Common myeloid progenitor, CD34-positive (primary cell): ENCODE measurements at regions not wholly inside any gene's neighbourhood (a gene's known extent, or its start where the extent isn't known, plus 50 kb on each side); places are given as distances from the start of the nearest gene placed in this dataset.

Experiments
- CTCF ChIA-PET: fragments of 350-600 bp; sonication (Branson Sonifier 250); formaldehyde crosslinking; loops from one replicate; lab custom pipeline; 2021; ENCODE audit warnings: antibody characterized with exemption; lab: Charles Lee
- POLR2A ChIA-PET: fragments of 350-600 bp; sonication (Branson Sonifier 250); formaldehyde crosslinking; loops from one replicate; lab custom pipeline; 2021; ENCODE audit warnings: antibody characterized with exemption; lab: Charles Lee
- DNase-seq, 3 donors: peaks; one replicate each; pipeline versions ENCODE4 v3.0.0 to v3.0.0-alpha.2; 2013
- H3K27ac ChIP-seq, 2 experiments: 1 replicate in 1 of 2; 2 replicates in 1 of 2; pipeline ENCODE4 v1.7.0; 2013; ENCODE audit warnings: inconsistent platforms in 2 of 2, low read length in 2 of 2, mild to moderate bottlenecking in 2 of 2, low read depth in 1 of 2, moderate library complexity in 1 of 2; ENCODE audit not compliant: severe bottlenecking in 2 of 2, insufficient read depth in 1 of 2, poor library complexity in 1 of 2
- H3K27me3 ChIP-seq, 5 experiments: replicated peaks in 2 of 5; 1 replicate in 3 of 5; 2 replicates in 2 of 5; pipeline versions ENCODE4 v1.6.1 to v1.7.0; 2013; ENCODE audit warnings: low read length in 4 of 5, mild to moderate bottlenecking in 2 of 5, moderate library complexity in 2 of 5, inconsistent platforms in 1 of 5; ENCODE audit not compliant: insufficient read depth in 5 of 5, control insufficient read depth in 4 of 5
- H3K36me3 ChIP-seq, 4 experiments: 1 replicate in 2 of 4; 2 replicates in 2 of 4; pipeline versions ENCODE4 v1.6.1 to v1.7.0; 2013; ENCODE audit warnings: low read length in 3 of 4, control low read depth in 1 of 4, mild to moderate bottlenecking in 1 of 4; ENCODE audit not compliant: control insufficient read depth in 4 of 4, insufficient read depth in 4 of 4
- H3K4me1 ChIP-seq, 4 experiments: 1 replicate in 3 of 4; 2 replicates in 1 of 4; pipeline versions ENCODE4 v1.6.1 to v1.7.1; 2013; ENCODE audit warnings: low read length in 3 of 4, mild to moderate bottlenecking in 3 of 4, control low read depth in 1 of 4, inconsistent platforms in 1 of 4, moderate library complexity in 1 of 4; ENCODE audit not compliant: control insufficient read depth in 4 of 4, insufficient read depth in 4 of 4; ENCODE audit errors: control extremely low read depth in 1 of 4
- H3K4me3 ChIP-seq, 7 experiments: 1 replicate in 4 of 7; 2 replicates in 3 of 7; pipeline versions ENCODE4 v1.5.1 to v1.7.0; 2013; ENCODE audit warnings: mild to moderate bottlenecking in 7 of 7, low read length in 6 of 7, moderate library complexity in 6 of 7, inconsistent platforms in 2 of 7, low read depth in 2 of 7, control low read depth in 1 of 7; ENCODE audit not compliant: insufficient read depth in 4 of 7, control insufficient read depth in 1 of 7; ENCODE audit errors: extremely low read depth in 1 of 7
- H3K9me3 ChIP-seq, 5 experiments: 1 replicate in 4 of 5; 2 replicates in 1 of 5; pipeline versions ENCODE4 v1.6.1 to v1.7.1; 2013; ENCODE audit warnings: low read length in 4 of 5, mild to moderate bottlenecking in 2 of 5, inconsistent platforms in 1 of 5, low read depth in 1 of 5, moderate library complexity in 1 of 5; ENCODE audit not compliant: control insufficient read depth in 4 of 5, insufficient read depth in 2 of 5; ENCODE audit errors: control extremely low read depth in 1 of 5
- WGBS: methylation state at CpG from one replicate; pipeline ENCODE4 v1.1.5; 2013; ENCODE audit not compliant: insufficient coverage; 5-methylcytosine and 5-hydroxymethylcytosine counted together

DNA sequence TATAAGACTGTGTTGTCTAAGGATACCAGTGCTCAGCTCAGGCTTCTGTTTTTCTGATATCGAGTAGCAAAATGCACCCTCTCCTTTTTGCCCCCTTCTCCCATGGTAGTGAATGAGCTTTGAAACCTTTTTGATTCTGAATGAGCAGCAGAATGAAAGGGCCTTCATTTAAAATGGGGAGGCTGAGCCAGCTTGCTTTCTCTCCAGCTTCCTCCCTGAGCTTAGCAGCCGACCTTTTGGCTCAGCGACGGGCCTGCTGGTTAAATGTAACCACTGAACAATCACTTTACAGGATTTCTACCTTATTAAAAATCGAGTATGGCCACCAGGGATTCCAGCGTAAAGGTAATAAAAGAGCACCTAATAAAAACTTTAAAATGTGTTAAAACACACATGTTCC, 133.7 kb upstream of the SPACA1 start:
- no peak for DNase-seq
- no peak overlapping the region for H3K27ac ChIP-seq
- ChIA-PET CTCF (no interaction called here), POLR2A (interaction anchor here (0.7 kb wide), 1 partner anchor 66 kb away, joined by 5 read pairs; no protein-coding TSS in a partner anchor)
- H3K4me1 ChIP-seq = no peaks in the 10 kb centered on the region
- WGBS = 100% methylated on average over 3 of the region's 6 CpGs
- peaks cover 1 to 12% (median 5%) of the 10 kb centered on the region in 5 experiments for H3K9me3 ChIP-seq
- no peak overlapping the region for H3K4me3 ChIP-seq
- peaks cover 0 to 8% (median 0%) of the 10 kb centered on the region in 5 experiments for H3K27me3 ChIP-seq
- H3K36me3 ChIP-seq = no peaks in the 10 kb centered on the region

DNA sequence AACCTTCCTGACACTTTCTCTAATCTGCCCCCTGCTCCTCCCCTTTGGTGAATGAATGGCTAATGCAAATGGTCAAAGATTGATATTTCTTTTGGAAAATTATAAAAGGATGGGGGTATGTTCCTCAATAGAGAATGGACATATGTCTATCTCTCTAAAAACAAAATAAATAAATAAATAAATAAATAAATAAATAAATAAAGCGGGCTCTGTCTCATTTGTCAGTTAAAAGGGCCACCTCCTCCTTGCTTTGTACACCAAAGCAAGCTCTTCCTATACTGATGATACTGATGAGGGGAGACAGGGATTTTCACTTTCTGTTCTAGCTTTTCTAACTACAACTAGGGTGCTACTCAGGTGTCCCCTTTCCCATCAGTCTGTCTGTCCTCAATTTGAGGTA, 135.5 kb upstream of the SPACA1 start:
- H3K27me3 ChIP-seq = peaks cover 0 to 10% (median 0%) of the 10 kb centered on the region in 5 experiments
- no CpG with 5 or more reads among the region's 1 CpG for WGBS
- no peaks in the 10 kb centered on the region for H3K36me3 ChIP-seq
- peaks cover 0 to 2% (median 0%) of the 10 kb centered on the region in 4 experiments for H3K4me1 ChIP-seq
- no peak for DNase-seq
- H3K27ac ChIP-seq = no peak overlapping the region
- H3K9me3 ChIP-seq = peaks cover 1 to 12% (median 5%) of the 10 kb centered on the region in 5 experiments
- ChIA-PET POLR2A (no interaction called here), CTCF (no interaction called here)
- no peak overlapping the region for H3K4me3 ChIP-seq

DNA sequence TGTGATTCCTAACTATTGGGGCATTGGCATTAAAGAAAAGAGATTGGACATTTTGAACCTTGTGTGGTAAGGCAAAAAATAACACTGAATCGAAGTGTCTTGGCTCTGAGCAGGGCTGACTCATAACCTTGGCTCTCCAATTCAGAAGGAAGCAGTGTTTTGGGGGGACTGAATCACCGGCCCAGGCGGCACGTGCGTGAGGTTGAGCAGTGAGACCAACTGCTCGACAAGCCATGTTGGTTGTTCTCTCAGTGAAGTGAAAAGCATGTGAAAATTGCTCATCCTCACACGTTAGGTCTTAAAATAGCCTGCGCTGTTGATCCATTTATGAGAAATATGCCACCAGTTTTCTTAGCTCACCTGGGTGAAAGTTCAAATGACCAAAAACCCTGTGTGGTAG, 137.8 kb upstream of the SPACA1 start:
- WGBS = 92% methylated on average over 8 of the region's 8 CpGs
- H3K36me3 ChIP-seq = no peaks in the 10 kb centered on the region
- no peak overlapping the region for H3K4me3 ChIP-seq
- H3K27me3 ChIP-seq = peaks cover 0 to 13% (median 0%) of the 10 kb centered on the region in 5 experiments
- DNase-seq = no peak
- ChIA-PET POLR2A (no interaction called here), CTCF (interaction anchor here (1.0 kb wide), 1 partner anchor 20 kb away, joined by 3 read pairs; no protein-coding TSS in a partner anchor)
- H3K27ac ChIP-seq = no peak overlapping the region
- peaks cover 0 to 5% (median 2%) of the 10 kb centered on the region in 5 experiments for H3K9me3 ChIP-seq
- H3K4me1 ChIP-seq = peaks cover 0 to 2% (median 0%) of the 10 kb centered on the region in 4 experiments

- ChIA-PET POLR2A (no interaction called here), CTCF (interaction anchor here (1.0 to 1.4 kb wide), 3 partner anchors 12 to 20 kb away, joined by 3 read pairs; no protein-coding TSS in a partner anchor)
- peaks cover 0 to 2% (median 0%) of the 10 kb centered on the region in 4 experiments for H3K4me1 ChIP-seq
- H3K36me3 ChIP-seq = no peaks in the 10 kb centered on the region
- no peak overlapping the region for H3K27ac ChIP-seq
- peaks cover 0 to 13% (median 0%) of the 10 kb centered on the region in 5 experiments for H3K27me3 ChIP-seq
- H3K9me3 ChIP-seq = peaks cover 0 to 5% (median 2%) of the 10 kb centered on the region in 5 experiments
- H3K4me3 ChIP-seq = no peak overlapping the region
- DNase-seq = no peak
- 82% methylated on average over 3 of the region's 6 CpGs for WGBS
Observed at GRCh38 chr6:87908978-87909811, 138.4 kb upstream of the SPACA1 start.

- no CpG with 5 or more reads among the region's 2 CpGs for WGBS
- Histone ChIP-seq H3K27ac (no peak overlapping the region), H3K4me1 (peaks cover 0 to 2% (median 0%) of the 10 kb centered on the region in 4 experiments), H3K36me3 (no peaks in the 10 kb centered on the region), H3K27me3 (peaks cover 0 to 10% (median 0%) of the 10 kb centered on the region in 5 experiments), H3K4me3 (no peak overlapping the region), H3K9me3 (peaks cover 0 to 5% (median 2%) of the 10 kb centered on the region in 5 experiments)
- peak in 2 of 3 donors; percentile 43 for DNase-seq
- ChIA-PET CTCF (interaction anchor here (1.4 kb wide), 1 partner anchor 14 kb away, joined by 3 read pairs; no protein-coding TSS in a partner anchor), POLR2A (no interaction called here)
Observed at GRCh38 chr6:87907521-87907920, 140.1 kb upstream of the SPACA1 start.

- H3K4me3 ChIP-seq = no peak overlapping the region
- no peak for DNase-seq
- no peak overlapping the region for H3K27ac ChIP-seq
- ChIA-PET CTCF (interaction anchor here (0.7 to 0.8 kb wide), 2 partner anchors 29 to 50 kb away, joined by 3 read pairs; no protein-coding TSS in a partner anchor), POLR2A (interaction anchor here (0.5 kb wide), 1 partner anchor 1062 kb away, joined by 3 read pairs; no protein-coding TSS in a partner anchor)
- H3K9me3 ChIP-seq = peaks cover 0 to 2% (median 0%) of the 10 kb centered on the region in 5 experiments
- peaks cover 0 to 7% (median 0%) of the 10 kb centered on the region in 5 experiments for H3K27me3 ChIP-seq
- peaks cover 0 to 2% (median 0%) of the 10 kb centered on the region in 4 experiments for H3K4me1 ChIP-seq
- 100% methylated on average over 1 of the region's 2 CpGs for WGBS
- no peaks in the 10 kb centered on the region for H3K36me3 ChIP-seq
Observed at GRCh38 chr6:87905101-87905641, 142.5 kb upstream of the SPACA1 start.
